HEK293 (cell line): ENCODE measurements at regions not wholly inside any gene's neighbourhood (a gene's known extent, or its start where the extent isn't known, plus 50 kb on each side); places are given as distances from the start of the nearest gene placed in this dataset.

Source experiments
- CTCF ChIA-PET: fragments of 350-600 bp; formaldehyde crosslinking; extraction: SDS; loops from one replicate; lab custom pipeline; 2021; ENCODE audit warnings: antibody characterized with exemption; lab: Yijun Ruan, JAX
- POLR2A ChIA-PET: fragments of 300-600 bp; formaldehyde crosslinking; extraction: SDS; loops from one replicate; lab custom pipeline; 2020; ENCODE audit warnings: antibody characterized with exemption, inconsistent platforms; lab: Yijun Ruan, JAX
- H3K27ac ChIP-seq: fragments of 200-500 bp; sonication (Bioruptor generic); 2 replicates; pipeline ENCODE4 v1.5.1; 2014; ENCODE audit warnings: low read depth, low read length, control low read depth, inconsistent platforms; ENCODE audit errors: extremely low read depth
- H3K36me3 ChIP-seq, 2 experiments: fragments of 200-500 bp in 1 of 2; sonication (Bioruptor generic) in 1 of 2; 1 replicate in 1 of 2; 2 replicates in 1 of 2; pipeline ENCODE4 v1.5.1; 2014 to 2017; ENCODE audit warnings: inconsistent platforms in 2 of 2, low read length in 2 of 2; ENCODE audit not compliant: control insufficient read depth in 2 of 2, insufficient read depth in 1 of 2
- H3K4me1 ChIP-seq: fragments of 200-500 bp; sonication (Bioruptor generic); 2 replicates; pipeline ENCODE4 v1.5.1; 2014; ENCODE audit warnings: mild to moderate bottlenecking, low read length, inconsistent platforms; ENCODE audit not compliant: control insufficient read depth, insufficient read depth
- H3K4me3 ChIP-seq: 2 replicates; pipeline ENCODE4 v1.5.1; 2011; ENCODE audit warnings: low read depth, mild to moderate bottlenecking, control low read depth, low read length, moderate library complexity
- H3K9me3 ChIP-seq: fragments of 200-500 bp; sonication (Bioruptor generic); 2 replicates; pipeline ENCODE4 v1.5.1; 2014; ENCODE audit warnings: low read depth, low read length, inconsistent platforms; ENCODE audit not compliant: control insufficient read depth, insufficient read depth
- GLI2 ChIP-seq: fragments of 450-650 bp; formaldehyde crosslinking; IDR thresholded peaks from 2 replicates; pipeline ENCODE4; 2017; ENCODE audit warnings: missing biosample characterization, missing genetic modification characterization, low read depth, borderline replicate concordance
- HOXC10 ChIP-seq: sonication (generic); formaldehyde crosslinking; IDR thresholded peaks from 2 replicates; pipeline ENCODE4 v1.8.1; 2023; ENCODE audit warnings: mild to moderate bottlenecking, missing genetic modification reagents
- KLF16 ChIP-seq: fragments of 450-650 bp; formaldehyde crosslinking; IDR thresholded peaks from 2 replicates; pipeline ENCODE4 v1.5.1; 2017; ENCODE audit warnings: missing biosample characterization, missing genetic modification characterization
- OSR2 ChIP-seq: fragments of 450-650 bp; formaldehyde crosslinking; IDR thresholded peaks from 2 replicates; pipeline ENCODE4 v1.5.1; 2016; ENCODE audit warnings: missing biosample characterization, missing genetic modification characterization
- SP7 ChIP-seq: fragments of 450-650 bp; formaldehyde crosslinking; IDR thresholded peaks from 2 replicates; pipeline ENCODE4 v1.5.1; 2016; ENCODE audit warnings: missing biosample characterization, missing genetic modification characterization
- WT1 ChIP-seq: fragments of 450-650 bp; formaldehyde crosslinking; IDR thresholded peaks from 2 replicates; pipeline ENCODE4 v1.5.1; 2016; ENCODE audit warnings: missing biosample characterization, missing genetic modification characterization
- YY1 ChIP-seq: fragments of 450-650 bp; formaldehyde crosslinking; IDR thresholded peaks from 2 replicates; pipeline ENCODE4 v1.5.1; 2018; ENCODE audit warnings: missing biosample characterization, missing genetic modification characterization
- ZEB2 ChIP-seq: fragments of 450-650 bp; formaldehyde crosslinking; IDR thresholded peaks from 2 replicates; pipeline ENCODE4 v1.5.1; 2016; ENCODE audit warnings: missing biosample characterization, missing genetic modification characterization
- ZFHX2 ChIP-seq: fragments of 450-650 bp; formaldehyde crosslinking; conservative IDR thresholded peaks from 2 replicates; pipeline ENCODE4 v1.5.1; 2016; ENCODE audit warnings: missing biosample characterization, missing genetic modification characterization
- ZFP37 ChIP-seq: fragments of 450-650 bp; formaldehyde crosslinking; IDR thresholded peaks from 2 replicates; pipeline ENCODE4 v1.5.1; 2016; ENCODE audit warnings: missing biosample characterization, missing genetic modification characterization
- ZFP69B ChIP-seq: fragments of 450-650 bp; formaldehyde crosslinking; IDR thresholded peaks from 2 replicates; pipeline ENCODE4 v1.5.1; 2016; ENCODE audit warnings: missing biosample characterization, missing genetic modification characterization
- ZNF148 ChIP-seq: fragments of 450-650 bp; formaldehyde crosslinking; IDR thresholded peaks from 2 replicates; pipeline ENCODE4 v1.5.0; 2017; ENCODE audit warnings: missing biosample characterization, missing genetic modification characterization, borderline replicate concordance
- ZNF16 ChIP-seq: fragments of 450-650 bp; formaldehyde crosslinking; IDR thresholded peaks from 2 replicates; pipeline ENCODE4 v1.5.1; 2016; ENCODE audit warnings: low read depth, missing biosample characterization, missing genetic modification characterization
- ZNF266 ChIP-seq: fragments of 450-650 bp; formaldehyde crosslinking; IDR thresholded peaks from 2 replicates; pipeline ENCODE4 v1.5.1; 2016; ENCODE audit warnings: missing biosample characterization, missing genetic modification characterization, low read depth
- ZNF274 ChIP-seq, 2 experiments: fragments of 200-500 bp in 1 of 2; fragments of 450-650 bp in 1 of 2; sonication (Bioruptor generic) in 1 of 2; formaldehyde crosslinking in 1 of 2; IDR thresholded peaks; 2 replicates each; pipeline versions ENCODE4 v1.5.1 to v1.6.1; 2014 to 2016; ENCODE audit warnings: borderline replicate concordance in 1 of 2, inconsistent platforms in 1 of 2, low read length in 1 of 2, missing biosample characterization in 1 of 2, missing genetic modification characterization in 1 of 2
- ZNF37A ChIP-seq: fragments of 450-650 bp; IDR thresholded peaks from 2 replicates; pipeline ENCODE4 v1.5.1; 2018; ENCODE audit warnings: missing biosample characterization, missing genetic modification characterization
- ZNF423 ChIP-seq: fragments of 450-650 bp; formaldehyde crosslinking; IDR thresholded peaks from 2 replicates; pipeline ENCODE4 v1.5.1; 2016; ENCODE audit warnings: missing biosample characterization, missing genetic modification characterization
- ZNF48 ChIP-seq: fragments of 450-650 bp; formaldehyde crosslinking; IDR thresholded peaks from 2 replicates; pipeline ENCODE4 v1.5.1; 2016; ENCODE audit warnings: missing biosample characterization, missing genetic modification characterization
- ZNF610 ChIP-seq: fragments of 450-650 bp; formaldehyde crosslinking; IDR thresholded peaks from 2 replicates; pipeline ENCODE4 v1.5.1; 2016; ENCODE audit warnings: missing biosample characterization, missing genetic modification characterization, borderline replicate concordance
- ZNF645 ChIP-seq: fragments of 450-650 bp; formaldehyde crosslinking; IDR thresholded peaks from 2 replicates; pipeline ENCODE4; 2016; ENCODE audit warnings: missing biosample characterization, missing genetic modification characterization
- ZNF654 ChIP-seq: fragments of 450-650 bp; formaldehyde crosslinking; IDR thresholded peaks from 2 replicates; pipeline ENCODE4 v1.5.1; 2016; ENCODE audit warnings: low read depth, missing biosample characterization, missing genetic modification characterization
- ZNF660 ChIP-seq: fragments of 450-650 bp; IDR thresholded peaks from 2 replicates; pipeline ENCODE4 v1.5.1; 2018; ENCODE audit warnings: missing biosample characterization, mild to moderate bottlenecking, missing genetic modification characterization
- ZNF701 ChIP-seq: fragments of 450-650 bp; formaldehyde crosslinking; IDR thresholded peaks from 2 replicates; pipeline ENCODE4 v1.5.1; 2016; ENCODE audit warnings: missing biosample characterization, missing genetic modification characterization
- ZNF792 ChIP-seq: fragments of 450-650 bp; formaldehyde crosslinking; IDR thresholded peaks from 2 replicates; pipeline ENCODE4 v1.5.1; 2016; ENCODE audit warnings: missing biosample characterization, missing genetic modification characterization
- ZNF830 ChIP-seq: fragments of 450-650 bp; IDR thresholded peaks from 2 replicates; pipeline ENCODE4 v1.5.0; 2018; ENCODE audit warnings: missing biosample characterization, missing genetic modification characterization, low read depth, mild to moderate bottlenecking, moderate library complexity
- ZSCAN23 ChIP-seq: fragments of 450-650 bp; formaldehyde crosslinking; IDR thresholded peaks from 2 replicates; pipeline ENCODE4 v1.5.1; 2016; ENCODE audit warnings: missing biosample characterization, missing genetic modification characterization
- TF ChIP-seq, protein P1 (sequence below): fragments of 450-650 bp; formaldehyde crosslinking; IDR thresholded peaks from 2 replicates; pipeline ENCODE4 v1.5.1; 2016; ENCODE audit warnings: missing biosample characterization, missing genetic modification characterization
- TF ChIP-seq, protein P2 (sequence below): fragments of 450-650 bp; formaldehyde crosslinking; IDR thresholded peaks from 2 replicates; pipeline ENCODE4 v1.5.1; 2017; ENCODE audit warnings: missing biosample characterization, missing genetic modification characterization

DNA sequence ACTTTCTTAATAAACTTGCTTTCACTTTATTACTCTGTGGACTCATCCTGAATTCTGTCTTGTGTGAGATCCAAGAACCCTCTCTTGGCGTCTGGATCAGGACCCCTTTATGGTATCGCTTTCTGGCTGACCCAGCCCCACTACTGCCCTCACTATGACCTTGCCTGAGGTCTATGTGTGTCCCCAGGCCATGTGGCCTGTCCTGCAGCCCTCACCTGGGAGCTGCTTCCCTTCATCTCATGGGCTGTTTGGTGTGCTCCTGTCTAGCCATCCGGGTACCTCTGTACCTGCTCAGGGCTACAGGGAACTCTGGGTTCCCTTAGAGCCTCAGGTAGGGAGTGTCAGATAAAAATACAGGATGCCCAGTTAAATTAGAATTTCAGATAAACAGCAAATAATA, 94.5 kb downstream of the SCP2D1 start:
- ChIA-PET POLR2A (no interaction called here), CTCF (no interaction called here)
- Histone ChIP-seq H3K4me3 (no peak overlapping the region), H3K36me3 (no peaks in the 10 kb centered on the region), H3K27ac (no peak overlapping the region), H3K9me3 (no peaks in the 10 kb centered on the region), H3K4me1 (no peaks in the 10 kb centered on the region)
- TF ChIP-seq KLF16 (tag by site-specific recombination): no peak
- TF ChIP-seq ZFHX2 (tag by site-specific recombination): no peak
- TF ChIP-seq ZSCAN23 (tag by site-specific recombination): no peak
- TF ChIP-seq ZFP37 (tag by site-specific recombination): no peak
- TF ChIP-seq OSR2 (tag by site-specific recombination): no peak
- no peak for TF ChIP-seq ZNF654 (tag by site-specific recombination)
- TF ChIP-seq, protein P1, sequence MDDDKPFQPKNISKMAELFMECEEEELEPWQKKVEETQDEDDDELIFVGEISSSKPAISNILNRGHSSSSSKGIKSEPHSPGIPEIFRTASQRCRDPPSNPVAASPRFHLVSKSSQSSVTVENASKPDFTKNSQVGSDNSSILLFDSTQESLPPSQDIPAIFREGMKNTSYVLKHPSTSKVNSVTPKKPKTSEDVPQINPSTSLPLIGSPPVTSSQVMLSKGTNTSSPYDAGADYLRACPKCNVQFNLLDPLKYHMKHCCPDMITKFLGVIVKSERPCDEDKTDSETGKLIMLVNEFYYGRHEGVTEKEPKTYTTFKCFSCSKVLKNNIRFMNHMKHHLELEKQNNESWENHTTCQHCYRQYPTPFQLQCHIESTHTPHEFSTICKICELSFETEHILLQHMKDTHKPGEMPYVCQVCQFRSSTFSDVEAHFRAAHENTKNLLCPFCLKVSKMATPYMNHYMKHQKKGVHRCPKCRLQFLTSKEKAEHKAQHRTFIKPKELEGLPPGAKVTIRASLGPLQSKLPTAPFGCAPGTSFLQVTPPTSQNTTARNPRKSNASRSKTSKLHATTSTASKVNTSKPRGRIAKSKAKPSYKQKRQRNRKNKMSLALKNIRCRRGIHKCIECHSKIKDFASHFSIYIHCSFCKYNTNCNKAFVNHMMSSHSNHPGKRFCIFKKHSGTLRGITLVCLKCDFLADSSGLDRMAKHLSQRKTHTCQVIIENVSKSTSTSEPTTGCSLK (tag by site-specific recombination): no peak
- no peak for TF ChIP-seq ZNF701
- no peak for TF ChIP-seq YY1 (tag by site-specific recombination)
- no peak for TF ChIP-seq ZNF610 (tag by site-specific recombination)

DNA sequence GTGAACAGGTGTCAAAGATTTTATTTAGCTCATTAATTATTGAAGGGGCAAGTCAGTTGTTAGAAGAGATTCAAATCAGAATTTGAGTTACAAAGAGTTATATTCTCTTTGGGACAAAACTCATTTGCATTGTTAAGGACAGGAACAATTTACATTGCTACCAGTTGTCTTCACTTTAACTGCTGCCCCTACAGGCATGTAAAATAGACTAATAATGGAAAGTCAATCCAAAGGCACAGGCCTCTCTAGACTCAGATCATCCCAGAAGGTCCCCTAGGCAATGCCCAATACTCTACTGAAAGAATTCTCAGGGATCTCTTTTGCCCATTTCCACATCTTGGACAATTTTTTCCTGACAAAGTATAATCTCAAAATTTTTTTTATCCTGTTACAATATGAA, 95.7 kb downstream of the SCP2D1 start:
- Histone ChIP-seq H3K9me3 (no peaks in the 10 kb centered on the region), H3K4me3 (no peak overlapping the region), H3K36me3 (no peaks in the 10 kb centered on the region), H3K27ac (no peak overlapping the region), H3K4me1 (no peaks in the 10 kb centered on the region)
- no peak for TF ChIP-seq ZNF48 (tag by site-specific recombination)
- TF ChIP-seq ZNF792 (tag by site-specific recombination): no peak
- no peak for TF ChIP-seq ZNF274 (IDR thresholded peaks at IDR 0.05; ENCODE audit: low read length)
- no peak for TF ChIP-seq ZNF274 (tag by site-specific recombination; IDR thresholded peaks at IDR 0.05; ENCODE audit: borderline replicate concordance)
- TF ChIP-seq ZFP69B (tag by site-specific recombination): no peak
- TF ChIP-seq ZNF266 (tag by site-specific recombination): no peak
- no peak for TF ChIP-seq HOXC10 (CRISPR knock-in tag)
- TF ChIP-seq WT1 (tag by site-specific recombination): no peak
- no peak for TF ChIP-seq ZNF148 (tag by site-specific recombination)
- no peak for TF ChIP-seq GLI2 (tag by site-specific recombination)
- no peak for TF ChIP-seq ZNF660
- TF ChIP-seq ZNF423 (tag by site-specific recombination): no peak
- no peak for TF ChIP-seq ZNF830 (tag by site-specific recombination)
- TF ChIP-seq ZNF16 (tag by site-specific recombination): no peak
- TF ChIP-seq ZNF645 (tag by site-specific recombination): no peak
- TF ChIP-seq ZEB2 (tag by site-specific recombination): no peak
- TF ChIP-seq, protein P2, sequence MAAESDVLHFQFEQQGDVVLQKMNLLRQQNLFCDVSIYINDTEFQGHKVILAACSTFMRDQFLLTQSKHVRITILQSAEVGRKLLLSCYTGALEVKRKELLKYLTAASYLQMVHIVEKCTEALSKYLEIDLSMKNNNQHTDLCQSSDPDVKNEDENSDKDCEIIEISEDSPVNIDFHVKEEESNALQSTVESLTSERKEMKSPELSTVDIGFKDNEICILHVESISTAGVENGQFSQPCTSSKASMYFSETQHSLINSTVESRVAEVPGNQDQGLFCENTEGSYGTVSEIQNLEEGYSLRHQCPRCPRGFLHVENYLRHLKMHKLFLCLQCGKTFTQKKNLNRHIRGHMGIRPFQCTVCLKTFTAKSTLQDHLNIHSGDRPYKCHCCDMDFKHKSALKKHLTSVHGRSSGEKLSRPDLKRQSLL (tag by site-specific recombination): no peak
- no peak for TF ChIP-seq ZNF37A (tag by site-specific recombination)
- TF ChIP-seq SP7 (tag by site-specific recombination): no peak
- ChIA-PET CTCF (interaction anchor here (0.7 kb wide), 1 partner anchor 182 kb away, joined by 4 read pairs; no protein-coding TSS in a partner anchor), POLR2A (no interaction called here)
